Glutamatergic neuron (in vitro differentiated cells): ENCODE measurements at regions not wholly inside any gene's neighbourhood (a gene's known extent, or its start where the extent isn't known, plus 50 kb on each side); places are given as distances from the start of the nearest gene placed in this dataset.

Experiments
- DNase-seq: peaks from one replicate; pipeline ENCODE4 v3.0.0; 2022
- H3K27ac Mint-ChIP-seq: one replicate; pipeline ENCODE4 v1.8.0; 2020; ENCODE audit warnings: mild to moderate bottlenecking, mixed read lengths, inconsistent platforms; ENCODE audit not compliant: unreplicated experiment
- H3K27me3 Mint-ChIP-seq: one replicate; pipeline ENCODE4 v1.8.0; 2020; ENCODE audit warnings: mild to moderate bottlenecking, moderate library complexity, mixed read lengths, inconsistent platforms; ENCODE audit not compliant: unreplicated experiment
- H3K36me3 Mint-ChIP-seq: one replicate; pipeline ENCODE4 v1.8.0; 2020; ENCODE audit warnings: mild to moderate bottlenecking, mixed read lengths, inconsistent platforms; ENCODE audit not compliant: unreplicated experiment
- H3K4me1 Mint-ChIP-seq: one replicate; pipeline ENCODE4 v1.8.0; 2020; ENCODE audit warnings: mild to moderate bottlenecking, low read depth, mixed read lengths, inconsistent platforms; ENCODE audit not compliant: unreplicated experiment
- H3K4me3 Mint-ChIP-seq: one replicate; pipeline ENCODE4 v1.8.0; 2020; ENCODE audit warnings: mild to moderate bottlenecking, mixed read lengths, inconsistent platforms; ENCODE audit not compliant: unreplicated experiment
- H3K9me3 Mint-ChIP-seq: one replicate; pipeline ENCODE4 v1.8.0; 2020; ENCODE audit warnings: mild to moderate bottlenecking, moderate library complexity, mixed read lengths, inconsistent platforms; ENCODE audit not compliant: unreplicated experiment
- TF ChIP-seq, protein P1 (sequence below): fragments of 200-600 bp; sonication (generic); IDR thresholded peaks from one replicate; pipeline ENCODE4 v1.5.0; 2021; ENCODE audit not compliant: partially characterized antibody, unreplicated experiment

DNA sequence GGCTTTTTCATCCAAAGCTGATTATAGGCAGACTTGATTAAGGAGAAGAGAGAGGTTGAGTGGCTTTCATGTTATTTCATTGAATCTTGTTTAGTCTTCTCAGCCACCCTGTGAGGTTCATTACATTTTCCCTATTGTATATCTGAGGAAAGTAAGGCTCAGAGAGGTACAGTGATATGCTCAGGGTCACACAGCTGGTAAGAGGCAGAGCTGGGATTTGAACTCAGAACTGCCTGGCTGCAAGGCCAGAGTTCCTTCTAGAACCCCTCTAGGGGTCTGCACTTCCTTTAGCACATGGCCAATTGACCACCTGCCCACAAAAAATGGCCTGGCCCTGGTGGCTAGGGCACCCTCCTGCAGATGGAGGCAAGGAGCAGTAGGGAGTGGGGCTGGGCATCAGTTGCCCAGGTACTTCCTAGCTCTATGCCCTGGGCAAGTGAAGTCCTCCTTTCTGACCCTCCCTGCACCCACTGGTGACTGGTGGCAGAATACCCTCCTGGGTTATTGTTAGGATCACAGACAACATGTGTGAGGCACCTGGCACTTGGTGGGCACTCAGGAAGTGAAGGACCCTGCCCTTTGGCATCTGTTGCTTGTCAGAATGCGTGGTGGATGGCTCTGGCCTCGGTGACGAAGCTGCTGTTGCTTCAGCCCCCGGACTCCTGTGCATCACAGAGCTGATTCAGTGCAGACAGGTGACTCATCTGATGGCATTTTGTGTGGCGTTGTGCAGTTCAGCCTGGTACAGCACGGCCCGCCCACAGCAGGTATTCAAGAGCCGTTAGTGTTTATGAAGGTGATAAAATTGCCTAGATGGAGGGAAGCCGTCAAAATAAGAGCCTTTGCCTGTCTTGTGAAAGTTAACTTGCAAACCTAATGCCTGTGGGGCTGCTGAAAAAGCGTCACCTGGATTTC is 115.8 kb downstream of the SLC25A47 start:
- H3K27me3 Mint-ChIP-seq: no peaks in the 10 kb centered on the region

DNA sequence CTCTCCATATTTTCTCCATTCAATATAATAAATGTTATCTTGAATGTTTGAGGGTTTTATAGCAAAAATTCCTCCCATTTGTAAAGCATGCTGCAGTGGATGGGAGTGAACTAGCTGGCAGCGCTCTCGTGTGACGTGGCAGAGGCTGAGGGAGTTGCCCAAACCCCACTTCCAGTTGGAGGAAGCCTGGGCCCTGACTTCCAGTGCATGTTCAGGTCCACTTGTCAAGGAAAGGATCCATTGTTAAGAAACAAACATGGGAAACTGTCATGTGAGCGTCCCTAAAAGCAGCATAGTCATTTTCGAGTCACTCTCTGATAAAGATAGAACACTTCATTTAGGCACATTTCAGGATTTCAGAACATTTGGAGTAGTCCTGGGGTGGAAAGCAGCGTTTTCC is 116.6 kb downstream of the SLC25A47 start:
- TF ChIP-seq, protein P1, sequence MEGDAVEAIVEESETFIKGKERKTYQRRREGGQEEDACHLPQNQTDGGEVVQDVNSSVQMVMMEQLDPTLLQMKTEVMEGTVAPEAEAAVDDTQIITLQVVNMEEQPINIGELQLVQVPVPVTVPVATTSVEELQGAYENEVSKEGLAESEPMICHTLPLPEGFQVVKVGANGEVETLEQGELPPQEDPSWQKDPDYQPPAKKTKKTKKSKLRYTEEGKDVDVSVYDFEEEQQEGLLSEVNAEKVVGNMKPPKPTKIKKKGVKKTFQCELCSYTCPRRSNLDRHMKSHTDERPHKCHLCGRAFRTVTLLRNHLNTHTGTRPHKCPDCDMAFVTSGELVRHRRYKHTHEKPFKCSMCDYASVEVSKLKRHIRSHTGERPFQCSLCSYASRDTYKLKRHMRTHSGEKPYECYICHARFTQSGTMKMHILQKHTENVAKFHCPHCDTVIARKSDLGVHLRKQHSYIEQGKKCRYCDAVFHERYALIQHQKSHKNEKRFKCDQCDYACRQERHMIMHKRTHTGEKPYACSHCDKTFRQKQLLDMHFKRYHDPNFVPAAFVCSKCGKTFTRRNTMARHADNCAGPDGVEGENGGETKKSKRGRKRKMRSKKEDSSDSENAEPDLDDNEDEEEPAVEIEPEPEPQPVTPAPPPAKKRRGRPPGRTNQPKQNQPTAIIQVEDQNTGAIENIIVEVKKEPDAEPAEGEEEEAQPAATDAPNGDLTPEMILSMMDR: no peak
- no peak overlapping the region for H3K4me3 Mint-ChIP-seq
- peaks cover 56% of the 10 kb centered on the region for H3K4me1 Mint-ChIP-seq
- no peak for DNase-seq
- no peaks in the 10 kb centered on the region for H3K36me3 Mint-ChIP-seq
- no peaks in the 10 kb centered on the region for H3K27me3 Mint-ChIP-seq
- peaks cover 2% of the 10 kb centered on the region for H3K9me3 Mint-ChIP-seq
- peak overlapping the region; percentile 63 for H3K27ac Mint-ChIP-seq

More for the DNA sequence above, 115.8 kb downstream of the SLC25A47 start:
- Mint-ChIP-seq H3K36me3 (no peaks in the 10 kb centered on the region), H3K27ac (no peak overlapping the region), H3K9me3 (peaks cover 2% of the 10 kb centered on the region), H3K4me3 (no peak overlapping the region), H3K4me1 (peaks cover 58% of the 10 kb centered on the region)
- DNase-seq: no peak
- TF ChIP-seq, protein P1: no peak

DNA sequence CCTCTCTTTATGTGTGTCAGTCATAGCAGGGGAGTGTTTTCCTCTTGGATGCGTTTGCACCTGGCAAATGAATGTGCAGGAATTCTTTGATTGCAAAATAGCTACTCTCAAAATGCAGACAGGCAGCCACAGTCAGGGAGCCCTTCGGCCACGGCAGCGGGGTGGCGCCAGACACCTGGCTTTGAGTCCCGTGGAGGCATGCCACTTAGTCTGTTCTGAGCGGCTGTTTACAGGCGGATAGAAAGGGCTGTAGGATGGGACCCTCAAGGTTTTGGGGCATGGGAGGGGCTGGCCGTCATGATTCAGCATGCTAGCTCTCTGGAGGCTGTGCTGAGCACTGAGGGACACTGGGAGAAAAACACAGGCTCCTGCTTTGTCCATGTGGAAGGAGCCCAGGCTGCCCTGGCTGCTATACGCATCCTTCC is 117.1 kb downstream of the SLC25A47 start:
- peak; percentile 68 for DNase-seq
- no peaks in the 10 kb centered on the region for H3K27me3 Mint-ChIP-seq
- peak overlapping the region; percentile 63 for H3K27ac Mint-ChIP-seq
- TF ChIP-seq, protein P1: no peak
- H3K4me3 Mint-ChIP-seq: no peak overlapping the region
- peaks cover under 1% of the 10 kb centered on the region for H3K9me3 Mint-ChIP-seq
- H3K36me3 Mint-ChIP-seq: no peaks in the 10 kb centered on the region
- H3K4me1 Mint-ChIP-seq: peaks cover 57% of the 10 kb centered on the region

DNA sequence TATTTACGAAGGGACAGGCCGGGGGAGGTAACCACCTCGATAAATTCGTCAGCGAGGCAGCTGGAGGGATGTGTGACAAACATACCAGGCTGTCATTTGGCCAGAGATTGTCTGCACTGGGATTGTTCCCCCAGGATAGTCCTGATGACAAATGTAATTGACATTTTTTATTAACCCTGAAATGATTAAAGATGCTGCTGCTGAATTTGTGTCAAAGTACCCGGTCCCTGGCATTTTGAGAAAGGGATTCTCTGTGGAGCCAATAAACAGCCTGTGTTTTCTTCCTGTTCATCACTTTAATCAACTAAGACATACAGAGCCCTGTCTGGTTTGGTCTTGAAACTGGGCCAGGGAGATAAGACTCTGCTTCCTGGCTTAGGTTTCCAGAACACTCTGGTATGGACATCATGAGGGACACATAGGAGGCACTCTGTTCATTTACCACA is 117.6 kb downstream of the SLC25A47 start:
- peaks cover 51% of the 10 kb centered on the region for H3K4me1 Mint-ChIP-seq
- H3K9me3 Mint-ChIP-seq: no peaks in the 10 kb centered on the region
- H3K27me3 Mint-ChIP-seq: peaks cover 2% of the 10 kb centered on the region
- TF ChIP-seq, protein P1: no peak
- no peak overlapping the region for H3K4me3 Mint-ChIP-seq
- peak overlapping the region; percentile 62 for H3K27ac Mint-ChIP-seq
- no peak for DNase-seq
- H3K36me3 Mint-ChIP-seq: no peaks in the 10 kb centered on the region
